ENCODE measurements at regions not wholly inside any gene's neighbourhood (a gene's known extent, or its start where the extent isn't known, plus 50 kb on each side); places are given as distances from the start of the nearest gene placed in this dataset.

DNA sequence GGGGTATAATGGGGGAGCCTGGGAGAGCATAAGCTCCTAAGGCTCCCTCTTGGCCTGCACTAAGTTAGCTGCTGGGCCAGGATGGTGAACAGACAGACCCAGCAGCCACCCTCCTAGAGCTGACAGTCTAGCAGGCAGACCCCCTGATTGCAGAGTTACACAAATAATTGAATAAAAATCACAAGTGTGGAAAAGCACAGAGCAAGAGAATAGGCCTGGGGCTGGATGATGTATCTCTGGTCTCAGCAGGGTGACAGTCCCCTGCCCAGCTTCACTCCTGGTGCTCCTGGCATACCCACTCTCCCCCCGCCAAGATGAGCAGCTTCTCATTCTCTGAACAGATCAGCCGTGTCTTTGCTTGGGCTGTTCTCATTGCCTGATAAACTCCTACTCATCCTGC, 86.1 kb upstream of the STX18 start:
- no peak overlapping the region for H3K27ac ChIP-seq (ENCODE audit: low read depth in 2 of 2, low read length in 2 of 2)
- no peaks in the 10 kb centered on the region for H3K9me3 ChIP-seq (ENCODE audit: control insufficient read depth in 2 of 3, insufficient read depth in 1 of 3, low read length in 3 of 3)
- H3K36me3 ChIP-seq (ENCODE audit: control insufficient read depth in 2 of 3, insufficient read depth in 3 of 3, low read length in 3 of 3) = no peaks in the 10 kb centered on the region
- H3K4me3 ChIP-seq (ENCODE audit: low read length in 3 of 3) = no peak overlapping the region
- no peak for FAIRE-seq
- no peaks in the 10 kb centered on the region for H3K4me1 ChIP-seq (ENCODE audit: control insufficient read depth in 2 of 3, insufficient read depth in 2 of 3, low read depth in 1 of 3, low read length in 3 of 3)
- no peaks in the 10 kb centered on the region for H3K27me3 ChIP-seq (ENCODE audit: control insufficient read depth, insufficient read depth, low read length)
- no peak for DNase-seq
- TF ChIP-seq, protein P1, sequence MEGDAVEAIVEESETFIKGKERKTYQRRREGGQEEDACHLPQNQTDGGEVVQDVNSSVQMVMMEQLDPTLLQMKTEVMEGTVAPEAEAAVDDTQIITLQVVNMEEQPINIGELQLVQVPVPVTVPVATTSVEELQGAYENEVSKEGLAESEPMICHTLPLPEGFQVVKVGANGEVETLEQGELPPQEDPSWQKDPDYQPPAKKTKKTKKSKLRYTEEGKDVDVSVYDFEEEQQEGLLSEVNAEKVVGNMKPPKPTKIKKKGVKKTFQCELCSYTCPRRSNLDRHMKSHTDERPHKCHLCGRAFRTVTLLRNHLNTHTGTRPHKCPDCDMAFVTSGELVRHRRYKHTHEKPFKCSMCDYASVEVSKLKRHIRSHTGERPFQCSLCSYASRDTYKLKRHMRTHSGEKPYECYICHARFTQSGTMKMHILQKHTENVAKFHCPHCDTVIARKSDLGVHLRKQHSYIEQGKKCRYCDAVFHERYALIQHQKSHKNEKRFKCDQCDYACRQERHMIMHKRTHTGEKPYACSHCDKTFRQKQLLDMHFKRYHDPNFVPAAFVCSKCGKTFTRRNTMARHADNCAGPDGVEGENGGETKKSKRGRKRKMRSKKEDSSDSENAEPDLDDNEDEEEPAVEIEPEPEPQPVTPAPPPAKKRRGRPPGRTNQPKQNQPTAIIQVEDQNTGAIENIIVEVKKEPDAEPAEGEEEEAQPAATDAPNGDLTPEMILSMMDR (IDR thresholded peaks at IDR 0.05; ENCODE audit: borderline replicate concordance, extremely low read depth, insufficient read depth) = no peak
- intact Hi-C loops (cut with DNase I) = no loop called here
- H3K9ac ChIP-seq (ENCODE audit: low read length in 3 of 3) = no peak overlapping the region

GRCh38 chr4:4627111-4627510, 85.3 kb upstream of the STX18 start:
- FAIRE-seq (no peak), DNase-seq (no peak)
- H3K4me1 ChIP-seq (ENCODE audit: control insufficient read depth in 2 of 3, insufficient read depth in 2 of 3, low read depth in 1 of 3, low read length in 3 of 3) = no peaks in the 10 kb centered on the region
- TF ChIP-seq, protein P1 (IDR thresholded peaks at IDR 0.05; ENCODE audit: borderline replicate concordance, extremely low read depth, insufficient read depth) = no peak
- no peaks in the 10 kb centered on the region for H3K36me3 ChIP-seq (ENCODE audit: control insufficient read depth in 2 of 3, insufficient read depth in 3 of 3, low read length in 3 of 3)
- H3K9me3 ChIP-seq (ENCODE audit: control insufficient read depth in 2 of 3, insufficient read depth in 1 of 3, low read length in 3 of 3) = no peaks in the 10 kb centered on the region
- intact Hi-C loops (cut with DNase I) = no loop called here
- H3K9ac ChIP-seq (ENCODE audit: low read length in 3 of 3) = no peak overlapping the region
- H3K27ac ChIP-seq (ENCODE audit: low read depth in 2 of 2, low read length in 2 of 2) = no peak overlapping the region
- H3K27me3 ChIP-seq (ENCODE audit: control insufficient read depth, insufficient read depth, low read length) = no peaks in the 10 kb centered on the region
- H3K4me3 ChIP-seq (ENCODE audit: low read length in 3 of 3) = no peak overlapping the region

- FAIRE-seq (no peak), DNase-seq (no peak)
- H3K27ac ChIP-seq (ENCODE audit: low read depth in 2 of 2, low read length in 2 of 2) = no peak overlapping the region
- H3K9ac ChIP-seq (ENCODE audit: low read length in 3 of 3) = no peak overlapping the region
- H3K27me3 ChIP-seq (ENCODE audit: control insufficient read depth, insufficient read depth, low read length) = no peaks in the 10 kb centered on the region
- TF ChIP-seq, protein P1 (IDR thresholded peaks at IDR 0.05; ENCODE audit: borderline replicate concordance, extremely low read depth, insufficient read depth) = no peak
- no peaks in the 10 kb centered on the region for H3K4me1 ChIP-seq (ENCODE audit: control insufficient read depth in 2 of 3, insufficient read depth in 2 of 3, low read depth in 1 of 3, low read length in 3 of 3)
- H3K9me3 ChIP-seq (ENCODE audit: control insufficient read depth in 2 of 3, insufficient read depth in 1 of 3, low read length in 3 of 3) = no peaks in the 10 kb centered on the region
- H3K4me3 ChIP-seq (ENCODE audit: low read length in 3 of 3) = no peak overlapping the region
- no peaks in the 10 kb centered on the region for H3K36me3 ChIP-seq (ENCODE audit: control insufficient read depth in 2 of 3, insufficient read depth in 3 of 3, low read length in 3 of 3)
- intact Hi-C loops (cut with DNase I) = no loop called here
These were observed 83.6 kb upstream of the STX18 start for GRCh38 chr4:4625488-4625887.

DNA sequence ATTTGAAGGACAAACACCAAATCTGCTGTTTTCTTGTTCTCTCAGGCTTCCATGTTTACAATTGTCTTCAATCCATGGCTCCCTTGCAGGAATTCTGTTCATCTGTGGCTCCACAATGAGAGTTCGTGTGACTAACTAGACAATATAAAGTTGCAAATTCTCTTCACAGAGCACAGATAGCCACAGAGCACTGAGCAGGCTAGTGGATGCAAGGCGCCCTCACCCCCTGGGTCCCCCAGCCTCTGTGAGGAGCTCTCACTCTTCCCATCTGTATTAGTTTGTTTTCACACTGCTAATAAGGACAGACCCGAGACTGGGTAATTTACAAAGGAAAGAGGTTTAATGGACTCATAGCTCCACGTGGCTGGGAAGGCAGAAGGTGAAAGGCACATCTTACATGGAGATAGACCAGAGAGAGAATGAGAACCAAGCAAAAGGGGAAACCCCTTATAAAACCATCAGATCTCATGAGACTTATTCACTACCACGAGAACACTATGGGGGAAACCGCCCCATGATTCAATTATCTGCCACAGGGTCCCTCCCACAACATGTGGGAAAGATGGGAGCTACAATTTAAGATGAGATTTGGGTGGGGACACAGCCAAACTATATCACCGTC, 82.5 kb upstream of the STX18 start:
- Histone ChIP-seq H3K4me3 (ENCODE audit: low read length in 3 of 3) (no peak overlapping the region), H3K27ac (ENCODE audit: low read depth in 2 of 2, low read length in 2 of 2) (no peak overlapping the region), H3K9ac (ENCODE audit: low read length in 3 of 3) (no peak overlapping the region), H3K9me3 (ENCODE audit: control insufficient read depth in 2 of 3, insufficient read depth in 1 of 3, low read length in 3 of 3) (no peaks in the 10 kb centered on the region), H3K27me3 (ENCODE audit: control insufficient read depth, insufficient read depth, low read length) (no peaks in the 10 kb centered on the region), H3K4me1 (ENCODE audit: control insufficient read depth in 2 of 3, insufficient read depth in 2 of 3, low read depth in 1 of 3, low read length in 3 of 3) (no peaks in the 10 kb centered on the region), H3K36me3 (ENCODE audit: control insufficient read depth in 2 of 3, insufficient read depth in 3 of 3, low read length in 3 of 3) (no peaks in the 10 kb centered on the region)
- TF ChIP-seq, protein P1 (IDR thresholded peaks at IDR 0.05; ENCODE audit: borderline replicate concordance, extremely low read depth, insufficient read depth) = no peak
- DNase-seq (no peak), FAIRE-seq (no peak)
- intact Hi-C loops (cut with DNase I) = no loop called here
